PFSK-1 (cell line): ENCODE measurements at regions not wholly inside any gene's neighbourhood (a gene's known extent, or its start where the extent isn't known, plus 50 kb on each side); places are given as distances from the start of the nearest gene placed in this dataset.

Experiments
- FOXP2 ChIP-seq: optimal IDR thresholded peaks from 2 replicates; pipeline ENCODE3; 2011; ENCODE audit warnings: borderline replicate concordance, control low read depth, inconsistent platforms; ENCODE audit not compliant: insufficient read depth; ENCODE audit errors: extremely low read length, extremely low read depth
- POLR2AphosphoS5 ChIP-seq: IDR thresholded peaks from 2 replicates; pipeline ENCODE4 v1.6.1; 2012; ENCODE audit warnings: low read depth, mild to moderate bottlenecking, control low read depth, low read length, moderate library complexity
- REST ChIP-seq, 2 experiments: IDR thresholded peaks; 2 replicates each; pipeline versions ENCODE4 v1.6.1 to v1.8.0; 2011 to 2012; ENCODE audit warnings: low read depth in 2 of 2, low read length in 2 of 2, control low read depth in 1 of 2, inconsistent platforms in 1 of 2, mild to moderate bottlenecking in 1 of 2, moderate library complexity in 1 of 2; ENCODE audit not compliant: insufficient read depth in 1 of 2
- SIN3A ChIP-seq: IDR thresholded peaks from 2 replicates; pipeline ENCODE4 v1.6.1; 2012; ENCODE audit warnings: mild to moderate bottlenecking, low read length, moderate library complexity, borderline replicate concordance; ENCODE audit not compliant: insufficient read depth
- TAF1 ChIP-seq: IDR thresholded peaks from 2 replicates; pipeline ENCODE4 v1.6.1; 2012; ENCODE audit warnings: low read length, control low read depth, borderline replicate concordance; ENCODE audit not compliant: insufficient read depth

GRCh38 chr2:145007960-145008263 lies 488.0 kb upstream of the ZEB2 start:
- TF ChIP-seq POLR2AphosphoS5 (no peak), REST (IDR thresholded peaks at IDR 0.05; ENCODE audit: insufficient read depth in 1 of 2, low read depth in 2 of 2, low read length in 2 of 2) (no peak), TAF1 (no peak), SIN3A (no peak), FOXP2 (no peak)
